GM12878 (cell line): ENCODE measurements at regions not wholly inside any gene's neighbourhood (a gene's known extent, or its start where the extent isn't known, plus 50 kb on each side); places are given as distances from the start of the nearest gene placed in this dataset.

Source experiments
- ATAC-seq: fragments of 200-7000 bp; cut with Tn5 transposase; 3 replicates; pipeline ENCODE4 v1.9.1; 2020; ENCODE audit warnings: mild to moderate bottlenecking, moderate library complexity
- BruUV-seq: library from RNA; stranded (reverse); fragments of 400-500 nt; replicated peaks from 2 replicates; lab custom pipeline; 2021; lab: Mats Ljungman, UMichigan
- CTCF ChIA-PET: fragments of 300-600 bp; sonication (Branson Sonifier 250); formaldehyde crosslinking; extraction: SDS; loops from one replicate; lab custom pipeline; 2021; ENCODE audit warnings: inconsistent platforms; lab: Yijun Ruan, JAX
- POLR2A ChIA-PET: fragments of 350-600 bp; formaldehyde crosslinking; extraction: SDS; loops from one replicate; lab custom pipeline; 2021; ENCODE audit warnings: inconsistent platforms; lab: Charles Lee
- RAD21 ChIA-PET: fragments of 300-600 bp; sonication (Branson Sonifier 250); formaldehyde crosslinking; loops from one replicate; lab custom pipeline; 2023; ENCODE audit warnings: antibody characterized with exemption; ENCODE audit not compliant: unreplicated experiment; lab: Charles Lee
- SMC1A ChIA-PET: fragments of 300-600 bp; sonication (Branson Sonifier 250); formaldehyde crosslinking; loops from one replicate; lab custom pipeline; 2023; ENCODE audit not compliant: unreplicated experiment, uncharacterized antibody; lab: Charles Lee
- DNase-seq: peaks from one replicate; pipeline ENCODE4 v3.0.0-alpha.2; 2011; ENCODE audit warnings: low read depth, low spot score
- FAIRE-seq: peaks from 3 replicates; lab custom pipeline; 2011; peaks lifted over from hg19 to GRCh38; lab: Jason Lieb, UNC
- H2AFZ ChIP-seq: 2 replicates; pipeline ENCODE4 v1.6.0; 2011; ENCODE audit warnings: low read depth, low read length, control low read depth; ENCODE audit not compliant: control insufficient read depth
- H3K27ac ChIP-seq: 2 replicates; pipeline ENCODE4 v1.5.1; 2011; ENCODE audit warnings: control low read depth; ENCODE audit not compliant: control insufficient read depth, insufficient read depth
- H3K27me3 ChIP-seq, 2 experiments: replicated peaks in 1 of 2; 2 replicates each; pipeline versions ENCODE4 v1.6.0 to v1.6.1; 2011; ENCODE audit warnings: low read length in 1 of 2; ENCODE audit not compliant: control insufficient read depth in 2 of 2, insufficient read depth in 2 of 2
- H3K36me3 ChIP-seq, 2 experiments: 2 replicates each; pipeline ENCODE4 v1.5.1; 2011; ENCODE audit warnings: low read length in 1 of 2; ENCODE audit not compliant: control insufficient read depth in 2 of 2, insufficient read depth in 2 of 2
- H3K4me1 ChIP-seq: 2 replicates; pipeline ENCODE4 v1.6.1; 2011; ENCODE audit warnings: mild to moderate bottlenecking, low read length, moderate library complexity, mixed read lengths; ENCODE audit not compliant: control insufficient read depth, insufficient read depth
- H3K4me2 ChIP-seq: 2 replicates; pipeline ENCODE4 v1.6.0; 2011; ENCODE audit warnings: control low read depth; ENCODE audit not compliant: control insufficient read depth, insufficient read depth
- H3K4me3 ChIP-seq: fragments of 200-600 bp; sonication (generic); 2 replicates; pipeline ENCODE4 v1.5.1; 2016
- H3K79me2 ChIP-seq: 2 replicates; pipeline ENCODE4 v1.6.0; 2011; ENCODE audit warnings: low read length; ENCODE audit not compliant: control insufficient read depth, insufficient read depth
- H3K9ac ChIP-seq: 2 replicates; pipeline ENCODE4 v1.8.0; 2011; ENCODE audit warnings: low read length, control low read depth, mixed read lengths; ENCODE audit not compliant: control insufficient read depth, insufficient read depth
- H3K9me3 ChIP-seq: replicated peaks from 3 replicates; pipeline ENCODE4 v1.5.1; 2011; ENCODE audit warnings: mild to moderate bottlenecking, low read length; ENCODE audit not compliant: control insufficient read depth, insufficient read depth
- H4K20me1 ChIP-seq: 2 replicates; pipeline ENCODE4 v1.6.0; 2011; ENCODE audit not compliant: control insufficient read depth, insufficient read depth
- FOS ChIP-seq: IDR thresholded peaks from 3 replicates; pipeline ENCODE4 v1.6.1; 2011; ENCODE audit warnings: borderline replicate concordance; ENCODE audit not compliant: insufficient read length; ENCODE audit errors: extremely low read depth
- PAX5 ChIP-seq: IDR thresholded peaks from 2 replicates; pipeline ENCODE4 v1.6.1; 2011; ENCODE audit warnings: low read depth, low read length, borderline replicate concordance
- RCOR1 ChIP-seq: conservative IDR thresholded peaks from 2 replicates; pipeline ENCODE4 v1.6.1; 2012; ENCODE audit warnings: low read depth, low read length, improper control_type of control experiment
- SIX5 ChIP-seq: IDR thresholded peaks from 2 replicates; pipeline ENCODE4 v1.6.1; 2011; ENCODE audit warnings: mild to moderate bottlenecking, low read depth, low read length, moderate library complexity; ENCODE audit not compliant: severe bottlenecking
- TBL1XR1 ChIP-seq: IDR thresholded peaks from 2 replicates; pipeline ENCODE4 v1.6.1; 2012; ENCODE audit warnings: low read depth, low read length, improper control_type of control experiment
- TCF7 ChIP-seq: IDR thresholded peaks from 2 replicates; pipeline ENCODE4 v1.6.1; 2014; ENCODE audit warnings: antibody characterized with exemption, borderline replicate concordance
- ZNF592 ChIP-seq: fragments of 450-650 bp; IDR thresholded peaks from 2 replicates; pipeline ENCODE4 v1.6.1; 2017; ENCODE audit warnings: mild to moderate bottlenecking, moderate library complexity
- WGBS: methylation state at CpG from one replicate; pipeline ENCODE4 v1.1.6; 2016; ENCODE audit warnings: low lambda C conversion rate; ENCODE audit not compliant: insufficient replicate concordance, insufficient coverage; ENCODE audit errors: missing lambda C conversion rate; 5-methylcytosine and 5-hydroxymethylcytosine counted together
- in situ Hi-C: fragments of 300-500 bp; cut with MboI; formaldehyde crosslinking; loops from 9 replicates; pipeline ENCODE4 v1.14.3; 2018; ENCODE audit warnings: mixed read lengths
- intact Hi-C: fragments of 100-400 bp; cut with micrococcal nuclease; formaldehyde crosslinking; loops from one replicate; pipeline ENCODE4 v1.14.2; 2022; ENCODE audit not compliant: unreplicated experiment

GRCh38 chr2:128622371-128622770, 303.7 kb upstream of the HS6ST1 start (continued):
- no peak for TF ChIP-seq TBL1XR1
- TF ChIP-seq RCOR1, result no peak
- no peak for TF ChIP-seq TCF7

GRCh38 chr2:128622955-128623620, 304.4 kb upstream of the HS6ST1 start:
- DNase-seq (no peak), FAIRE-seq (no peak), ATAC-seq (no peak)
- no peaks in the 10 kb centered on the region for H4K20me1 ChIP-seq
- no peaks in the 10 kb centered on the region for H3K9me3 ChIP-seq
- ChIA-PET POLR2A (no interaction called here), SMC1A (no interaction called here), CTCF (no interaction called here), RAD21 (no interaction called here)
- in situ Hi-C loops (no loop called here), intact Hi-C loops (no loop called here)
- H3K9ac ChIP-seq, result no peak overlapping the region
- no peak overlapping the region for H2AFZ ChIP-seq
- peaks cover 14% of the 10 kb centered on the region for H3K4me1 ChIP-seq
- no peak overlapping the region for H3K27ac ChIP-seq
- H3K27me3 ChIP-seq, result no peaks in the 10 kb centered on the region; a peak in 1 of 4 replicates
- no peak for TF ChIP-seq SIX5
- TF ChIP-seq ZNF592, result no peak
- TF ChIP-seq FOS, result no peak
- no peak for TF ChIP-seq PAX5
- H3K36me3 ChIP-seq, result no peaks in the 10 kb centered on the region
- no peaks in the 10 kb centered on the region for H3K79me2 ChIP-seq
- BruUV-seq, result no TSS peak
- no peak overlapping the region for H3K4me3 ChIP-seq
- 50% methylated on average over 13 of the region's 13 CpGs for WGBS
- no peak overlapping the region for H3K4me2 ChIP-seq
